ENCODE measurements at regions not wholly inside any gene's neighbourhood (a gene's known extent, or its start where the extent isn't known, plus 50 kb on each side); places are given as distances from the start of the nearest gene placed in this dataset.

DNA sequence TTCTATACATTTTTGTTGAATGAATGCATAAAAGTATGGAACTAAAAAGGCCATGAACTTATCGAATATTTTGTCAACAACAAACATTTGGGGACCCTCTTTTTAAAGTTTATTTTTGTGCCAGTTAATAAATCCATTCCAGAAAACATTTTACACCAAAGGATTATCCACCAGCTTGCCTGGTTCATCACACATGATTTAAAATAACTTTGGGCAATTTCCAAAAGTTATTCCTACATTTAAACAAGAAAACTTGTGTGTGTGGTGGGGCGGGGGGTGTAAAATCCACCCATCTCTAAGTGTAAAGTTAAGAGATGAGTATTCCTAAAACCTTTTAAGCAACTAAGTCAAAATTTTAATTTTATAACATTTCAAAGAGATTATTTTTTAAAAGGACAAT is 224.5 kb upstream of the SNX7 start:
- TF ChIP-seq ZFP69B (tag by site-specific recombination; IDR thresholded peaks at IDR 0.05) (no peak), ZNF174 (tag by site-specific recombination; IDR thresholded peaks at IDR 0.05) (no peak)
- TF ChIP-seq, protein P1, sequence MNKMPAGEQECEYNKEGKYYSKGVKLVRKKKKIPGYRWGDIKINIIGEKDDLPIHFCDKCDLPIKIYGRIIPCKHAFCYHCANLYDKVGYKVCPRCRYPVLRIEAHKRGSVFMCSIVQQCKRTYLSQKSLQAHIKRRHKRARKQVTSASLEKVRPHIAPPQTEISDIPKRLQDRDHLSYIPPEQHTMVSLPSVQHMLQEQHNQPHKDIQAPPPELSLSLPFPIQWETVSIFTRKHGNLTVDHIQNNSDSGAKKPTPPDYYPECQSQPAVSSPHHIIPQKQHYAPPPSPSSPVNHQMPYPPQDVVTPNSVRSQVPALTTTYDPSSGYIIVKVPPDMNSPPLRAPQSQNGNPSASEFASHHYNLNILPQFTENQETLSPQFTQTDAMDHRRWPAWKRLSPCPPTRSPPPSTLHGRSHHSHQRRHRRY (tag by site-specific recombination; IDR thresholded peaks at IDR 0.05), result no peak
- H3K4me3 ChIP-seq (ENCODE audit: low read depth, low read length), result no peak overlapping the region
- H3K27ac ChIP-seq (ENCODE audit: extremely low read depth, low read depth, low read length), result no peak overlapping the region
- ChIA-PET CTCF (no interaction called here), POLR2A (no interaction called here)
- no peaks in the 10 kb centered on the region for H3K36me3 ChIP-seq (ENCODE audit: control insufficient read depth in 2 of 2, insufficient read depth in 1 of 2, low read length in 2 of 2)
- no peaks in the 10 kb centered on the region for H3K9me3 ChIP-seq (ENCODE audit: control insufficient read depth, insufficient read depth, low read depth, low read length)
- H3K4me1 ChIP-seq (ENCODE audit: control insufficient read depth, insufficient read depth, low read length), result no peaks in the 10 kb centered on the region

DNA sequence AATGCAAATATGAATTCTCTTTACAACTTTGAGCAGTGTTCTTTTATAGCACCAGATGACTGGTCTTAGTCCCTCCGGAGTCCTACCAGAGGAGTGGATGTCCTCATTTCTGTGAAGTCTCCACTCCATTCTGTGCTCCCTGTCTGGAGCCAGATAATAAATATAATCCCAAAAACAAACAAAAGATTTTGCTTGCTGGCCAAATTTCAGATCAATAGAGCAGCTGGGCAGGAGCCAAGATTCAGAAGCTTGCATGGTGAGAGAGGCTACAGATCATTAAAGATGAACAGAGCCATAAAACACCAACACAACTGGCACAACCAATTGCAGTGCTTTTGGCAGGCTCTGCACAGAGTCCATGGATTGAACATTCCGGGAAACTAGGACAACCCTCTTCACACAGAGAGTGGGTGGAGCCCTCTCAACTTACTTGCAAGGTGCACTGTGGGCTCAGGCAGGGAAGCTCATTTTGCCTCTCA is 231.5 kb upstream of the SNX7 start:
- peaks cover 8% of the 10 kb centered on the region for H3K4me1 ChIP-seq (ENCODE audit: control insufficient read depth, insufficient read depth, low read length)
- H3K36me3 ChIP-seq (ENCODE audit: control insufficient read depth in 2 of 2, insufficient read depth in 1 of 2, low read length in 2 of 2), result no peaks in the 10 kb centered on the region
- H3K27ac ChIP-seq (ENCODE audit: extremely low read depth, low read depth, low read length), result peak overlapping the region; percentile 42; the same call in 1 of the 2 replicates
- H3K9me3 ChIP-seq (ENCODE audit: control insufficient read depth, insufficient read depth, low read depth, low read length), result no peaks in the 10 kb centered on the region
- ChIA-PET POLR2A (interaction anchor here (0.5 kb wide), 1 partner anchor 773 kb away, joined by 4 read pairs; no protein-coding TSS in a partner anchor), CTCF (no interaction called here)
- no peak overlapping the region for H3K4me3 ChIP-seq (ENCODE audit: low read depth, low read length)
- no peak for TF ChIP-seq YY1 (tag by site-specific recombination; IDR thresholded peaks at IDR 0.05)
- TF ChIP-seq ZNF555 (tag by site-specific recombination; conservative IDR thresholded peaks at IDR 0.05), result no peak
- no peak for TF ChIP-seq ZNF501 (tag by site-specific recombination; IDR thresholded peaks at IDR 0.05)
- TF ChIP-seq HOXC10 (CRISPR knock-in tag; IDR thresholded peaks at IDR 0.05), result no peak
- TF ChIP-seq TRIM28 (IDR thresholded peaks at IDR 0.05; ENCODE audit: borderline replicate concordance, low read length), result peak; percentile 18; the same call in 1 of the 2 replicates
- TF ChIP-seq, protein P2, sequence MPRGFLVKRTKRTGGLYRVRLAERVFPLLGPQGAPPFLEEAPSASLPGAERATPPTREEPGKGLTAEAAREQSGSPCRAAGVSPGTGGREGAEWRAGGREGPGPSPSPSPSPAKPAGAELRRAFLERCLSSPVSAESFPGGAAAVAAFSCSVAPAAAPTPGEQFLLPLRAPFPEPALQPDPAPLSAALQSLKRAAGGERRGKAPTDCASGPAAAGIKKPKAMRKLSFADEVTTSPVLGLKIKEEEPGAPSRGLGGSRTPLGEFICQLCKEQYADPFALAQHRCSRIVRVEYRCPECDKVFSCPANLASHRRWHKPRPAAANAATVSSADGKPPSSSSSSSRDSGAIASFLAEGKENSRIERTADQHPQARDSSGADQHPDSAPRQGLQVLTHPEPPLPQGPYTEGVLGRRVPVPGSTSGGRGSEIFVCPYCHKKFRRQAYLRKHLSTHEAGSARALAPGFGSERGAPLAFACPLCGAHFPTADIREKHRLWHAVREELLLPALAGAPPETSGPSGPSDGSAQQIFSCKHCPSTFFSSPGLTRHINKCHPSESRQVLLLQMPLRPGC (tag by site-specific recombination; IDR thresholded peaks at IDR 0.05), result no peak
- no peak for TF ChIP-seq ZNF112 (tag by site-specific recombination; IDR thresholded peaks at IDR 0.05)
- TF ChIP-seq, protein P3, sequence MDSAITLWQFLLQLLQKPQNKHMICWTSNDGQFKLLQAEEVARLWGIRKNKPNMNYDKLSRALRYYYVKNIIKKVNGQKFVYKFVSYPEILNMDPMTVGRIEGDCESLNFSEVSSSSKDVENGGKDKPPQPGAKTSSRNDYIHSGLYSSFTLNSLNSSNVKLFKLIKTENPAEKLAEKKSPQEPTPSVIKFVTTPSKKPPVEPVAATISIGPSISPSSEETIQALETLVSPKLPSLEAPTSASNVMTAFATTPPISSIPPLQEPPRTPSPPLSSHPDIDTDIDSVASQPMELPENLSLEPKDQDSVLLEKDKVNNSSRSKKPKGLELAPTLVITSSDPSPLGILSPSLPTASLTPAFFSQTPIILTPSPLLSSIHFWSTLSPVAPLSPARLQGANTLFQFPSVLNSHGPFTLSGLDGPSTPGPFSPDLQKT (IDR thresholded peaks at IDR 0.05; ENCODE audit: borderline replicate concordance, low read depth, low read length), result no peak

DNA sequence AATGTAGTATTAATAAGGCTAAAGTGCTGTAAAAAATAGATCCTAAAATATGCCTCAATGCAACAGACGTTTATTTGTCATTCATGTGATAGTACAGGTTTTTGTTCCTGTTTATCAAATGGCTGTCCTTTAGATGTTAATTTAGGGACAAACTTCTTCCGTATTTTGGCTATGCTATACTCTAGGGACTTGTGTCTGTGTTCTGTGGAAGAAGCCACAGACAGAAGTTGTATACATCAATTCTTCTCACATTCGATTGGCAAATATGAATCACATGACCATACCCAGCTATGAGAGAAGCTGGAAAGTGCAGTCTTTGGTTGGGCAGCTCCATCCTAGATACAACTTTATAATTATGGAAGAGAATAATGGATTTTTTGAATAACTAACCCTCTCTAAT is 232.7 kb upstream of the SNX7 start:
- POLR2A ChIA-PET, result no interaction called here
- H3K4me1 ChIP-seq (ENCODE audit: control insufficient read depth, insufficient read depth, low read length), result peaks cover 8% of the 10 kb centered on the region
- no peak overlapping the region for H3K27ac ChIP-seq (ENCODE audit: extremely low read depth, low read depth, low read length)
- no peak overlapping the region for H3K4me3 ChIP-seq (ENCODE audit: low read depth, low read length)
- no peaks in the 10 kb centered on the region for H3K36me3 ChIP-seq (ENCODE audit: control insufficient read depth in 2 of 2, insufficient read depth in 1 of 2, low read length in 2 of 2)
- no peaks in the 10 kb centered on the region for H3K9me3 ChIP-seq (ENCODE audit: control insufficient read depth, insufficient read depth, low read depth, low read length)
- CTCF ChIA-PET, result no interaction called here
- TF ChIP-seq ZNF132 (tag by site-specific recombination; IDR thresholded peaks at IDR 0.05; ENCODE audit: borderline replicate concordance) (no peak), ZNF837 (tag by site-specific recombination; IDR thresholded peaks at IDR 0.05) (no peak), ZNF266 (tag by site-specific recombination; IDR thresholded peaks at IDR 0.05; ENCODE audit: low read depth) (no peak), ZNF214 (tag by site-specific recombination; IDR thresholded peaks at IDR 0.05; ENCODE audit: borderline replicate concordance) (no peak), MZF1 (tag by site-specific recombination; IDR thresholded peaks at IDR 0.05; ENCODE audit: borderline replicate concordance) (no peak), ZBTB17 (tag by site-specific recombination; IDR thresholded peaks at IDR 0.05) (no peak), ZBTB20 (tag by site-specific recombination; IDR thresholded peaks at IDR 0.05) (no peak), ZNF391 (tag by site-specific recombination; IDR thresholded peaks at IDR 0.05; ENCODE audit: borderline replicate concordance, low read depth) (no peak), ZNF585B (tag by site-specific recombination; IDR thresholded peaks at IDR 0.05) (no peak)
- TF ChIP-seq, protein P3 (IDR thresholded peaks at IDR 0.05; ENCODE audit: borderline replicate concordance, low read depth, low read length), result no peak
- TF ChIP-seq, protein P4, sequence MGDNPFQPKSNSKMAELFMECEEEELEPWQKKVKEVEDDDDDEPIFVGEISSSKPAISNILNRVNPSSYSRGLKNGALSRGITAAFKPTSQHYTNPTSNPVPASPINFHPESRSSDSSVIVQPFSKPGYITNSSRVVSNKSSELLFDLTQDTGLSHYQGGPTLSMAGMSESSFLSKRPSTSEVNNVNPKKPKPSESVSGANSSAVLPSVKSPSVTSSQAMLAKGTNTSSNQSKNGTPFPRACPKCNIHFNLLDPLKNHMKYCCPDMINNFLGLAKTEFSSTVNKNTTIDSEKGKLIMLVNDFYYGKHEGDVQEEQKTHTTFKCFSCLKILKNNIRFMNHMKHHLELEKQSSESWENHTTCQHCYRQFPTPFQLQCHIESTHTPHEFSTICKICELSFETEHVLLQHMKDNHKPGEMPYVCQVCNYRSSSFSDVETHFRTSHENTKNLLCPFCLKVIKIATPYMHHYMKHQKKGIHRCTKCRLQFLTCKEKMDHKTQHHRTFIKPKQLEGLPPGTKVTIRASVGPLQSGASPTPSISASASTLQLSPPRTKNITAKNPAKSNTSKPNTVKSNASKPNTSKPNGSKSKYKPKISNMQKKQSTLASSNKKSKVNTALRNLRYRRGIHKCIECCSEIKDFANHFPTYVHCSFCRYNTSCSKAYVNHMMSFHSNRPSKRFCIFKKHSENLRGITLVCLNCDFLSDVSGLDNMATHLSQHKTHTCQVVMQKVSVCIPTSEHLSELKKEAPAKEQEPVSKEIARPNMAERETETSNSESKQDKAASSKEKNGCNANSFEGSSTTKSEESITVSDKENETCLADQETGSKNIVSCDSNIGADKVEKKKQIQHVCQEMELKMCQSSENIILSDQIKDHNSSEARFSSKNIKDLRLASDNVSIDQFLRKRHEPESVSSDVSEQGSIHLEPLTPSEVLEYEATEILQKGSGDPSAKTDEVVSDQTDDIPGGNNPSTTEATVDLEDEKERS (tag by site-specific recombination; IDR thresholded peaks at IDR 0.05), result no peak
- TF ChIP-seq, protein P5, sequence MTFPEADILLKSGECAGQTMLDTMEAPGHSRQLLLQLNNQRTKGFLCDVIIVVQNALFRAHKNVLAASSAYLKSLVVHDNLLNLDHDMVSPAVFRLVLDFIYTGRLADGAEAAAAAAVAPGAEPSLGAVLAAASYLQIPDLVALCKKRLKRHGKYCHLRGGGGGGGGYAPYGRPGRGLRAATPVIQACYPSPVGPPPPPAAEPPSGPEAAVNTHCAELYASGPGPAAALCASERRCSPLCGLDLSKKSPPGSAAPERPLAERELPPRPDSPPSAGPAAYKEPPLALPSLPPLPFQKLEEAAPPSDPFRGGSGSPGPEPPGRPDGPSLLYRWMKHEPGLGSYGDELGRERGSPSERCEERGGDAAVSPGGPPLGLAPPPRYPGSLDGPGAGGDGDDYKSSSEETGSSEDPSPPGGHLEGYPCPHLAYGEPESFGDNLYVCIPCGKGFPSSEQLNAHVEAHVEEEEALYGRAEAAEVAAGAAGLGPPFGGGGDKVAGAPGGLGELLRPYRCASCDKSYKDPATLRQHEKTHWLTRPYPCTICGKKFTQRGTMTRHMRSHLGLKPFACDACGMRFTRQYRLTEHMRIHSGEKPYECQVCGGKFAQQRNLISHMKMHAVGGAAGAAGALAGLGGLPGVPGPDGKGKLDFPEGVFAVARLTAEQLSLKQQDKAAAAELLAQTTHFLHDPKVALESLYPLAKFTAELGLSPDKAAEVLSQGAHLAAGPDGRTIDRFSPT (tag by site-specific recombination; IDR thresholded peaks at IDR 0.05), result no peak
